ENCODE measurements at regions not wholly inside any gene's neighbourhood (a gene's known extent, or its start where the extent isn't known, plus 50 kb on each side); places are given as distances from the start of the nearest gene placed in this dataset.

GRCh38 chr2:198337368-198337767 is 533.0 kb downstream of the PLCL1 start:
- no peaks in the 10 kb centered on the region for H3K27me3 ChIP-seq (ENCODE audit: control insufficient read depth in 3 of 3, insufficient read depth in 3 of 3, low read depth in 1 of 3, low read length in 3 of 3)
- no peaks in the 10 kb centered on the region for H3K79me1 ChIP-seq (ENCODE audit: low read depth, low read length)
- no peak overlapping the region for H3K4ac ChIP-seq (ENCODE audit: low read length)
- no peak overlapping the region for H2BK12ac ChIP-seq (ENCODE audit: low read length)
- H2AK5ac ChIP-seq (ENCODE audit: low read depth, low read length) = no peak overlapping the region
- H4K91ac ChIP-seq (ENCODE audit: low read depth, low read length, poor library complexity) = no peak overlapping the region
- no peak overlapping the region for H2BK5ac ChIP-seq (ENCODE audit: low read length)
- H3K23ac ChIP-seq (ENCODE audit: low read depth, low read length, poor library complexity) = no peak overlapping the region
- H2BK120ac ChIP-seq (ENCODE audit: low read depth, low read length) = no peak overlapping the region
- no peak overlapping the region for H4K8ac ChIP-seq (ENCODE audit: low read depth, low read length)
- no peaks in the 10 kb centered on the region for H3K4me1 ChIP-seq (ENCODE audit: control insufficient read depth in 2 of 2, insufficient read depth in 1 of 2, low read depth in 1 of 2, low read length in 2 of 2)
- no peak for DNase-seq (ENCODE audit: low spot score)
- no peaks in the 10 kb centered on the region for H3K36me3 ChIP-seq (replicated peaks in 1 of 2; ENCODE audit: control insufficient read depth in 2 of 2, insufficient read depth in 2 of 2, low read length in 2 of 2)
- no peaks in the 10 kb centered on the region for H3K9me3 ChIP-seq (replicated peaks in 1 of 2; ENCODE audit: control insufficient read depth in 2 of 2, insufficient read depth in 1 of 2, low read depth in 1 of 2, low read length in 2 of 2)
- no peak overlapping the region for H3K18ac ChIP-seq (ENCODE audit: low read length)
- H3K27ac ChIP-seq (replicated peaks; ENCODE audit: low read length) = no peak overlapping the region
- H3K9ac ChIP-seq (ENCODE audit: low read depth, low read length, poor library complexity) = no peak overlapping the region
- H2BK15ac ChIP-seq (ENCODE audit: low read length) = no peak overlapping the region
- WGBS, 2 donors (ENCODE audit: extremely low coverage in 2 of 2, insufficient read length in 2 of 2, insufficient replicate concordance in 1 of 2) = no CpG with 5 or more reads among the region's 3 CpGs
- H2AFZ ChIP-seq (ENCODE audit: low read length) = no peak overlapping the region
- no peak overlapping the region for H3K14ac ChIP-seq (ENCODE audit: low read length)
- H3K4me3 ChIP-seq (ENCODE audit: low read length in 2 of 2) = no peak overlapping the region
- H3K4me2 ChIP-seq (ENCODE audit: insufficient read depth, low read length, poor library complexity, severe bottlenecking) = no peak overlapping the region

DNA sequence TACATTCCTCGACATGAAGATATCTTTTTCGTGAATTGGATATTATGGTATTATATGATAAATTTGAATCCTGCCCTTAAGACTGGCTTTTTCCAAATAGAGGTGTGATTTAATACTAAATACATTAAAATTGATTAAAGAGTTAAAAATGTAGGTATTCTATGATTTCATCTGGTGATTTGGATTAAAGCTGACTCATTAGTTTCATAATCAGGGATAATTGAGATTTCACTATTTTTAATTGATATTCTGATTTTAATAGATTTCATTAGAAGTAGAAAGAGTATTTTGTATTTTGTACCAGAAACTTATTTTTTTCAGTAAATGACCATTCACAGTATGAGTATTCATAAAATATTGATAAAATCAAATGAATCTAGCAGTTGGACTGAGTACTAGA is 524.1 kb downstream of the PLCL1 start:
- no peak overlapping the region for H2BK120ac ChIP-seq (ENCODE audit: low read depth, low read length)
- H3K27me3 ChIP-seq (ENCODE audit: control insufficient read depth in 3 of 3, insufficient read depth in 3 of 3, low read depth in 1 of 3, low read length in 3 of 3) = no peaks in the 10 kb centered on the region
- DNase-seq (ENCODE audit: low spot score) = no peak
- H2BK12ac ChIP-seq (ENCODE audit: low read length) = no peak overlapping the region
- no peaks in the 10 kb centered on the region for H3K4me1 ChIP-seq (ENCODE audit: control insufficient read depth in 2 of 2, insufficient read depth in 1 of 2, low read depth in 1 of 2, low read length in 2 of 2)
- no peaks in the 10 kb centered on the region for H3K9me3 ChIP-seq (replicated peaks in 1 of 2; ENCODE audit: control insufficient read depth in 2 of 2, insufficient read depth in 1 of 2, low read depth in 1 of 2, low read length in 2 of 2)
- no peaks in the 10 kb centered on the region for H3K79me1 ChIP-seq (ENCODE audit: low read depth, low read length)
- WGBS, 2 donors (ENCODE audit: extremely low coverage in 2 of 2, insufficient read length in 2 of 2, insufficient replicate concordance in 1 of 2) = no CpG with 5 or more reads among the region's 2 CpGs
- no peak overlapping the region for H2AFZ ChIP-seq (ENCODE audit: low read length)
- no peak overlapping the region for H2BK15ac ChIP-seq (ENCODE audit: low read length)
- H4K91ac ChIP-seq (ENCODE audit: low read depth, low read length, poor library complexity) = no peak overlapping the region
- no peak overlapping the region for H3K14ac ChIP-seq (ENCODE audit: low read length)
- no peak overlapping the region for H3K4me2 ChIP-seq (ENCODE audit: insufficient read depth, low read length, poor library complexity, severe bottlenecking)
- H4K8ac ChIP-seq (ENCODE audit: low read depth, low read length) = no peak overlapping the region
- H3K4ac ChIP-seq (ENCODE audit: low read length) = no peak overlapping the region
- H3K23ac ChIP-seq (ENCODE audit: low read depth, low read length, poor library complexity) = no peak overlapping the region
- H3K4me3 ChIP-seq (ENCODE audit: low read length in 2 of 2) = no peak overlapping the region
- H3K36me3 ChIP-seq (replicated peaks in 1 of 2; ENCODE audit: control insufficient read depth in 2 of 2, insufficient read depth in 2 of 2, low read length in 2 of 2) = no peaks in the 10 kb centered on the region
- no peak overlapping the region for H3K18ac ChIP-seq (ENCODE audit: low read length)
- no peak overlapping the region for H3K9ac ChIP-seq (ENCODE audit: low read depth, low read length, poor library complexity)
- no peak overlapping the region for H2AK5ac ChIP-seq (ENCODE audit: low read depth, low read length)
- H3K27ac ChIP-seq (replicated peaks; ENCODE audit: low read length) = no peak overlapping the region
- no peak overlapping the region for H2BK5ac ChIP-seq (ENCODE audit: low read length)

- H3K9ac ChIP-seq (ENCODE audit: low read depth, low read length, poor library complexity) = no peak overlapping the region
- no peak overlapping the region for H2BK12ac ChIP-seq (ENCODE audit: low read length)
- H4K8ac ChIP-seq (ENCODE audit: low read depth, low read length) = no peak overlapping the region
- H3K18ac ChIP-seq (ENCODE audit: low read length) = no peak overlapping the region
- H3K4me3 ChIP-seq (ENCODE audit: low read length in 2 of 2) = no peak overlapping the region
- no peaks in the 10 kb centered on the region for H3K4me1 ChIP-seq (ENCODE audit: control insufficient read depth in 2 of 2, insufficient read depth in 1 of 2, low read depth in 1 of 2, low read length in 2 of 2)
- H2AK5ac ChIP-seq (ENCODE audit: low read depth, low read length) = no peak overlapping the region
- H3K14ac ChIP-seq (ENCODE audit: low read length) = no peak overlapping the region
- H3K9me3 ChIP-seq (replicated peaks in 1 of 2; ENCODE audit: control insufficient read depth in 2 of 2, insufficient read depth in 1 of 2, low read depth in 1 of 2, low read length in 2 of 2) = no peaks in the 10 kb centered on the region
- H2BK120ac ChIP-seq (ENCODE audit: low read depth, low read length) = no peak overlapping the region
- H3K27me3 ChIP-seq (ENCODE audit: control insufficient read depth in 3 of 3, insufficient read depth in 3 of 3, low read depth in 1 of 3, low read length in 3 of 3) = no peaks in the 10 kb centered on the region
- H3K27ac ChIP-seq (replicated peaks; ENCODE audit: low read length) = no peak overlapping the region
- no CpG with 5 or more reads among the region's 4 CpGs for WGBS, 2 donors (ENCODE audit: extremely low coverage in 2 of 2, insufficient read length in 2 of 2, insufficient replicate concordance in 1 of 2)
- no peak for DNase-seq (ENCODE audit: low spot score)
- H3K79me1 ChIP-seq (ENCODE audit: low read depth, low read length) = no peaks in the 10 kb centered on the region
- H3K23ac ChIP-seq (ENCODE audit: low read depth, low read length, poor library complexity) = no peak overlapping the region
- H3K36me3 ChIP-seq (replicated peaks in 1 of 2; ENCODE audit: control insufficient read depth in 2 of 2, insufficient read depth in 2 of 2, low read length in 2 of 2) = no peaks in the 10 kb centered on the region
- H2BK15ac ChIP-seq (ENCODE audit: low read length) = no peak overlapping the region
- no peak overlapping the region for H3K4ac ChIP-seq (ENCODE audit: low read length)
- no peak overlapping the region for H2BK5ac ChIP-seq (ENCODE audit: low read length)
- H2AFZ ChIP-seq (ENCODE audit: low read length) = peak overlapping the region; percentile 5
- no peak overlapping the region for H3K4me2 ChIP-seq (ENCODE audit: insufficient read depth, low read length, poor library complexity, severe bottlenecking)
- H4K91ac ChIP-seq (ENCODE audit: low read depth, low read length, poor library complexity) = no peak overlapping the region
These were observed 523.1 kb downstream of the PLCL1 start for GRCh38 chr2:198327526-198327925.

DNA sequence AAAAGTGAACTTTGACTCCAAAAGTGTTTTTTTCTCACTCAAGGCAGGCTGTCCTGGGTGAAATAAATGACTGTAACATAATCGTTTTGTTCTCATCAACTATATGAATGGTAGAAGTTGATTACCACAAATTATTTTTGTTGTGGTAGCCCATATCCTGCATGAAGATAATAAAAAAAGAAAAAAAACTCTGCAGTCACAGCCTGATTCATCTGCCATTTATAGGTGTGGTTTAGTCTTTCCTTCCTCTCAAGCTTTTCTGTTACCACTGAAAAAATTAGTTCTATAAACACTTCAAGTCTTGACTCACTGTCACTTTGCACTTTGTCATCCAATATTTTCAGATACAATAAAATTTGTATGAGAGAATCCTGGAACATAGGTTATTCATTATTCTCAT is 522.0 kb downstream of the PLCL1 start:
- Histone ChIP-seq H3K9me3 (replicated peaks in 1 of 2; ENCODE audit: control insufficient read depth in 2 of 2, insufficient read depth in 1 of 2, low read depth in 1 of 2, low read length in 2 of 2) (no peaks in the 10 kb centered on the region), H3K79me1 (ENCODE audit: low read depth, low read length) (no peaks in the 10 kb centered on the region), H4K8ac (ENCODE audit: low read depth, low read length) (no peak overlapping the region), H3K4me2 (ENCODE audit: insufficient read depth, low read length, poor library complexity, severe bottlenecking) (no peak overlapping the region), H3K18ac (ENCODE audit: low read length) (no peak overlapping the region), H2AFZ (ENCODE audit: low read length) (no peak overlapping the region), H2BK15ac (ENCODE audit: low read length) (no peak overlapping the region), H2AK5ac (ENCODE audit: low read depth, low read length) (no peak overlapping the region), H3K23ac (ENCODE audit: low read depth, low read length, poor library complexity) (no peak overlapping the region), H3K36me3 (replicated peaks in 1 of 2; ENCODE audit: control insufficient read depth in 2 of 2, insufficient read depth in 2 of 2, low read length in 2 of 2) (no peaks in the 10 kb centered on the region), H3K14ac (ENCODE audit: low read length) (no peak overlapping the region), H2BK5ac (ENCODE audit: low read length) (no peak overlapping the region), H3K27me3 (ENCODE audit: control insufficient read depth in 3 of 3, insufficient read depth in 3 of 3, low read depth in 1 of 3, low read length in 3 of 3) (no peaks in the 10 kb centered on the region), H2BK12ac (ENCODE audit: low read length) (no peak overlapping the region), H3K27ac (replicated peaks; ENCODE audit: low read length) (no peak overlapping the region), H3K4me3 (ENCODE audit: low read length in 2 of 2) (no peak overlapping the region), H2BK120ac (ENCODE audit: low read depth, low read length) (no peak overlapping the region), H3K9ac (ENCODE audit: low read depth, low read length, poor library complexity) (no peak overlapping the region), H3K4ac (ENCODE audit: low read length) (no peak overlapping the region), H3K4me1 (ENCODE audit: control insufficient read depth in 2 of 2, insufficient read depth in 1 of 2, low read depth in 1 of 2, low read length in 2 of 2) (no peaks in the 10 kb centered on the region), H4K91ac (ENCODE audit: low read depth, low read length, poor library complexity) (no peak overlapping the region)
- WGBS, 2 donors (ENCODE audit: extremely low coverage in 2 of 2, insufficient read length in 2 of 2, insufficient replicate concordance in 1 of 2) = no CpG with 5 or more reads among the region's 1 CpG
- DNase-seq (ENCODE audit: low spot score) = no peak
